T-helper 2 cell (primary cell): ENCODE measurements at regions not wholly inside any gene's neighbourhood (a gene's known extent, or its start where the extent isn't known, plus 50 kb on each side); places are given as distances from the start of the nearest gene placed in this dataset.

ENCODE experiments used
- DNase-seq, 5 experiments: peaks; one replicate each; pipeline versions ENCODE4 v3.0.0 to v3.0.0-alpha.2; 2012 to 2022

DNA sequence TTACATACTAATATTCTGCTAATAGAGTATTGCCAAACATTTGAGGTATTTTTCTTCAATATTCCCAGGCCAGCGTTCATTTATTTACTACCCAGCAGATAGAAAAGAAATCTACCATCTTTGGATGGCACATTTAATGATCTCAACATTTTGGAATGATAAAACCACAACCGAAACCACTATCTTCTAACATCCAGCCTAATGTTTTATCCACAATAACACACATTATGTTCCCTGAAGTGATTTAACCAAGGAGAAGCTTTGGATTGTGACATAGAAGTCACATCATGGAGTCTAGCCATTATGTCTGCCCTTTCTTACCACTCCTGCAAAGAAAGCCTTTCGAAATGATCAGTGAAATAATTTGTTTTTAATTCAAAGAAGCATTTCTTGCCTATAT lies 497.1 kb upstream of the PLXNA2 start:
- no peak for DNase-seq

DNA sequence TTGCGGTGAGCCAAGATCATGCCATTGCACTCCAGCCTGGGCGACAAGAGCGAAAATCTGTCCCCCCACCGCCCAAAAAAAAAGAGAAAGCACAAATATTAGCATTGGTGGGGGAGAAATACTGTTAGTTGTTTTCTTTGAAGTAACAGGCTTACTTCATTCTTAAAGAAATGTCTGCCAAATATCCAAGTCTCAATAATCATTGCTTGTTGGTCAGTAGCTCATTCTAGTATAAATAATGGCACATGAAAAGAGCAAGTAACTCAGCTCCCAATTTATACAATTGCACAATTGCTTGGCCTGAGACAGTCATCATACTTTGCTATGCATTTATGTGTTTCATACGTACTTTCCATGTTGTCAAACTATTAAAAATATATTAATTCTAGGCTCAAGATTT lies 499.2 kb upstream of the PLXNA2 start:
- DNase-seq = no peak

DNA sequence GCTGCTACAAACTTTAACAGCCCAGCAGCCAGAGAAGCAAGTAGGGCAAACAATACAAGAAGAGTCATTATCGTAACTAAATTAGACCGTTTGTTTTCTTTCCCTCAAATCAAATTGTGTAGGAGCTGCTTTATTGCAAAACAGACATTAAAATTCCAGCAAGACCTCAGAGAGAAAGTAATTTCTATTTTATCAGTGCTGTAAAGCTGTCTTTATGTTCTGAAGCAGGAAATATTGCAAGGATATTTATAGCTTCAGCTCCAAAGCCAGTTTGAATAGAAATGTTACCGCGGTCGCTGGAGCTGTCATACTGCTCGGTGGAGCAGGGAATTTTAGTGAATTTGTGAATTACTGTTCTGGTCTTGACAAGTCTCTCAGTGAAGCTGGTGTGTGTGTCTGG lies 503.8 kb upstream of the PLXNA2 start:
- no peak for DNase-seq

DNA sequence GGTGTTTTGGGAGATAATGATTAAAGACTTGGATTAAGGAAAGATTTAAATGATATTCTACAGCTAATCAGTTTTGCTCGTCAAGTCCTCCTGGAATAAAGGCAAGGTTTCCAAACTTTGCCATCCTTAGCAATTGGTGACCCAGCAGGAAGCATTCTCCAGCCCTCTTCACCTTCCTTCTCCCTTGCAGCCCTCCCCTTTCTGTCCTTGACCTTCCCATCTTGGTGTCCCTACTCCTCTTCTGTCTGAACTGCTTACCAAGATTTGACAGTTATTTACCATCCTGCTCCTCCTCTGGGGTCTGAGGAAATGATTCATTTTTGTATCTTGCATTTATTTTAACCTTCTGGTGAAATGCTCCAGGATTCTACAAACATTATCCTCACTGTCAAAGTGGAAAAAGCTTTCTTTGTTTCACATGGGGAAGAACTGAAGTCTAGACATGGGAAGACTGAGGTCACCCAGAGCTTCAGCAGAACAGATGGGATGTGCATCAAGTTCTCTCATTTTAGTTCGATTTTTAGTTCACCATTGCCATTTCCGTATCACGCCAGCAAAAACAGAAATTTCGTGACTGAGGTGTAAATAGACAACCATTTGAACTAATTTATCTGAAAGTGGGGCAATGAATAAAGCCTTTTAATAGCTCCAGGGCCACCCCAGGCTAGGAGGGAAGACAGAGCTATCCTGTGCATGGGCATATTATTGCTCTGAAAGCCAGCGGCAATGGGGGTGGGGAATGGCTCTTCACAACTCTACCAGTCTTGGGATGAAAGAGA lies 504.4 kb upstream of the PLXNA2 start:
- no peak for DNase-seq

DNA sequence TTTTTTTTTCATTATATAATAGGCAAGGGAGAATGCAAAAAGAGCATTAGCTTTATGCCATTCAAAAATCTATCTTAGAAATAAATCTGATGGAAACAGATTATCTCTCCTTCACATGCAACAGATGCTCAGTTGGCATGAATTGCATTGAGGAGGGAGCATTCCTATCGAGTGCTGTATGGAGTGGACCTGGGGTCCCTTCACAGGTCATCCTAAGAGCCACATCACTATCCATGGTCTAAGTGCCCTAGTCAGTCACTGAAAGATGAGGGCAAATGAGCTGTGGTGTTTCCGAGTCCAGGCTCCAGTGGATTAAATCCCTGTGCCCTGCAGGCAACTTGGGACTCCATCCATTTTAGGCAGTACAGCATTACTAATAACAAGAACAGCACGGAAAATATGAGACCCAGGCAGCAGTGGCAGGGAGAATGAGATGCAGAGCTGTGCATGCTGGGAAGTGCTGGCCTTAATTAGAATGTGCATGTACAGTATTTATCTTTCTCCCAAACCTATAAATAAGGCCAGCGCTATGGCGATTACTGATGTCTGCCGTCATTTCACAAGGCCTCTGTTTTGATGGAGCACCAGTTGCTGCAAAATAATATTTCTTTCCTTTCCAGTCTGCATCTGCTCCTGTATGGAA lies 512.3 kb upstream of the PLXNA2 start:
- DNase-seq = no peak

DNA sequence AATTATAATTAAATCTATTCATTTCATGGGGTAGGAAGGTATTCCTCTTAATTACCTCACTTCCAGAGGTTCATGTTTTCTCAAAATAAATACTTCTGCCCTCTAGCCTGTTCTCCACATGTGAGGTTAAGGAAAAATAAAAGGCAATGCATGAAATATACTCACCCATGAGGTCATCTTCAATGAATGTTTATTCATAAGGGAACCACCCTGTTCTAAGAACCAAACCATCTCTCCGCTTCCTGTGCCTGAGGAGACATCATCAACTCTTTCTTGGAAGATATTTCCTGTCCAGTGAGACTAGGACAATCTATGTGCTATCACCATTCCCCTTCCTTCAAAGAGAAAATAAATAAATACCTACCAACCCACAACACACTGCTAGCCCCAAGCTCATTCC lies 513.7 kb upstream of the PLXNA2 start:
- DNase-seq = no peak

DNA sequence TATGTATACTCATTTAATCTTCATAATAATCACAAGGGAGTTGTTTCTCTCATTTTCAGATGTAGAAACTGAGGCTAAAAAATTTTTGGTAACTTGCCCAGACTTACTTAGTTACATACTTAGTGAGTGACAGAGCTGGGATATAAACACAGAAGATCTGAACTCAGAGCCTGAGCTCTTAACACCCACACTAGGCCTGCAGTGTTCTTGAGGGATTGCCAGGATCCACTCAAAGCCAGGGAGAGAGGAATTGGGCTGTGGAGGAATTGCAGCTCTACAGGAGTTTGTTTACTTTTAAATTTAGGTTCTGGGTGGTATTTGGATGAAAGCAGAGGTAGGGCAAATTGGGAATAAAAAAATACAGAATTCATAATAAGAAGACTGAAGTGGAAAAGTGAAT lies 515.1 kb upstream of the PLXNA2 start:
- DNase-seq = no peak

DNA sequence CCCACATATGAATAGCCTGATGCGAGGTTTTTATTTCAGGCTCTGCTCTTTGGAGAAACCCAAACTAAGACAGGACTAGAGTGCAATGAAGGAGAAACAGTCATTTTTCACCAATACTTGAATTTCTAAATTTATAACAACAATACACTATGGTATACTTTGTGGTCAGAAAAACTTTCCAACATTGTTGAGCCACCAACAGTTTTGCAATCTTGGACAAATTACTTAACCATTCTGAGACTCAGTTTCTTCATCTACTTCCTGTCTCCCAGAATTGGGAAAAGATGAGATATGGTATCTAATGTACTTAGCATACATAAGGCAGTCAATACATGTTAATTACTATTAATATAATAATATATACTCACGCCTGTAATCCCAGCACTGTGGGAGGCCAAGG lies 519.8 kb upstream of the PLXNA2 start:
- DNase-seq = no peak

DNA sequence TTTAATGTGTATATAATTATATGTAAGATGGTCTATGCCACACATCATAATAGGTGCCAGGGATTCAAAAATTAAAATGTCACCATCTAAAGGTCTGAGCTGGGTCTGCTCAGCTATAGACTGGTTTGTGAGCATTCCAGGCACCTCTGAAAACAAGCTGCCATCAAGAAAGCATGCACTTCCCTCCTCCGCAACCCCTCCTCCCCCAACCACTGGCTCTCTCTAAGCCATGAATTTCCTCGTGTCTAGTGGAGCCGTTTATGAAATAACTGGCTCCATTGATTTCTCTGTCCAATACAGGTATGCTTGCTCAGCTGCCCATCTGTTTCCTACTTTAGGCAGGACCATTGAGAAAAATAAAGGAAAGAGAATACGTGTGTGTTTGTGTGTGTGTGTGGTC lies 522.6 kb upstream of the PLXNA2 start:
- DNase-seq = no peak

DNA sequence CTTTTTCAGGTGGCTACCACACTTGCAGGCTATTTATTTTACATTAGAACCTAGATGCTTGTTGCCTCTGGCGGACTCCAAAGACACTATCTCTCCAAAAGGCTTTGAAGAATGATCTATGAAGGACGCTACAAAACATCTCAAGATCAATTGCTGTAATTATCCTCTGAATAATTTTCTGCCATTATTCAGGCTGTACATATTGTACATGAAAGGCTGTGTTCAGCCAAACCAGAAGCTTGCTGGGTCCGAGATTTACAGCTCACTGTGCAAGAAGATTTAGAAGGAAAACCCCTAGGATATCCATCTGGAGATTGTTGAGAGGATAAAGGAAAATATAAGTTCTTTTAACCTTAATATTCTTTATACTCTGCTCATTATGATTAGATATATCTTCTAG lies 523.6 kb upstream of the PLXNA2 start:
- DNase-seq = no peak

DNA sequence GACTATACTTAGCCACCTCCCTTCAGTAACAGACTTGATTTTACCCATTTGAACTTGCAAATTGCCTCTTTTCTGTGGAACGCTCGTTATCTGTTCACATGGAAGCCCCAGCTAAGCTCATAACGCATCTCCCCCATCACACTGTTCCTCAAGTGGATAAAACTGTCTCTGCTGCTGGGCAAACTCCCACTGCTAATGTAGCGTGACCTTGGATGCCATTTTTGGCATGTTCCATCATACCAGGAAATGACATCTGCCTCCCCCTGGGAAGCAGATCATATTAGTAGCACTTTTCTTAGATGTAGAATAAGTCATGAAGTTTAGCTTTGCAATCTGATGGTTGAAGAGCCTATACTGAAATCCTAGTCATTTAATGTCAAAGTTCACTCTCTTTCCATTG lies 528.7 kb upstream of the PLXNA2 start:
- no peak for DNase-seq

DNA sequence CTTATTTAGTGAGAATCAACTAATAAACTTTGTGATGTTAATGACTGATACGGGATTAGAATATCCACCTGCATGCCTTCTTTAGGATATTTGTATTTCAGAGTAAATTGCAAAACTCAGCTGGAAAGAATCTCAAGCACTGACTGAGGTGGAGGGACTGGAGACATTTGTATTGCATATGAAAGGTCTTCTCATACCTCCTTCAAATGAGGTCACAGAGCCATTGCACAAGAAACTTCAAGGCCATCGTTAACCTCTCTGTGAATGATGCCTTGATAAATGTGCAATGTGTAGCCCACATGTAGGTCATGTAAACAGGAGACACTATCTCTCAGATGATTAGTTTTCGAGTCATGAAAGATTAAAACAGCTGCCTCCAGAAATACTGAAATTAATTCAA lies 531.7 kb upstream of the PLXNA2 start:
- DNase-seq = no peak

DNA sequence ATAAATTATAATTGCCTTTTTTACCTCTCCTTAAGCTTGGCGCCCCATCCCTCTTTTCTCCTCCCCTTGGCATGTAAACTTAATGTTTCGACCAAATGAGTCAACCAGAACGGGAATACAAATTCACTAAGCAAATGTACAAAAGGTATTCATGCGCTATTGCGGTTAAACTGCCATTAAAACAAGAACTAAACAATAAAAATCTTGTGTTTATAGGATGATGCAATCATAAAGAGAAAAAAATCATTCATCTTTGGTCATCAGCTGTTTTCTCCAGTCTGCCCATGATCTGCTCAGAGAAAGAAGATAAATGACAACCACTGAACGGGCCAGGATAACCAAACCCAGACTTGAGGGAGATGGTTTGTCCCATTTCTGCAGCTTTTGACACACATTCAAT lies 534.2 kb upstream of the PLXNA2 start:
- no peak for DNase-seq

DNA sequence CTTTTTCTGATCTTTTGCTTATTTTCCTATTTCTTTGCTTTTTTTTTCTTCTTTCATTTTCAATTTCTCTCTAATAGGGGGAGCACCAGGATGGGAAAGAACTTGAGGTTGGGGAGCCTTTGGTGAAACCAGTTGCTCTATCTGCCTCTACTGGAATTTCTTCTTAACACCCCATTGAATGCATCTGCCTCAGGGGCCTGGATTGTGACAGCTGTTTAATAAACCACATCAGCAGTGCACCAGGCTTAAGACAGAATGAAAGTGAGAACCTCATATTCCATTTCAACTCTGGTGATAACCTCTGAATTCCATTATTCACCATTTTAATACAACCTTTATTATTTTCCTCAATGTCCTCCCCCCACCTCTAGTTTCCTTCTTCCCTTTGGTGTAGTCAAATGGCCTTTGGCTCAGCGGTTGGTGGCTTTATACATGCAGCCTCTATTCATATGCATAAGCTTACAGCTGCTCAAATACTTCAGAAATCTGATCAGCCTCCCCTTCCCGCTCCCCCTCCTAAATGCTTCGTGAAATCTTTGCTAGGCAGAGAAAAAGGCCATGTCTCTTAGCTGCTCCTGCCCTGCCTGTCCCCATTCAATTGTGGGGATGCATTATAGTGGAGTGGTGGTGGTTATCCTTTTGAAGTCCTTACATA lies 537.3 kb upstream of the PLXNA2 start:
- DNase-seq = no peak

DNA sequence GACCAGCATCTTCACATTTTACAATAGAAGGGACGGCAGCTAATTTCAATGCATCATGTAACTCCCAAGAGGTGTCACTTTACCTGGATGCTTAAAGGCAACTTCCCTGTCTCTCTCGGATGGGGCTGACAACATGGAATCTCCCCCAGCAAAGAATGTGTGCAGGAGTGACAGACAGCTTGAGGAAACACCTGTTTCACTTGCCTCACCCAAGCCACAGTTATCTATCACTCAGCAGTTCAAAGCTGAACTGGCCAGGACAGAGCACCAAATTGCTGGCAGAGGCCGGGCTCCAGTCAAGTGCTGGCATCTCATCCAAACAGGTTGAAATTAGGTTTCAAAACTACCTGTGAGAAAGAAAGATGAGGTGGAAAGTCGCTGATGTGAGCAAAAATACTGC lies 538.0 kb upstream of the PLXNA2 start:
- no peak for DNase-seq

DNA sequence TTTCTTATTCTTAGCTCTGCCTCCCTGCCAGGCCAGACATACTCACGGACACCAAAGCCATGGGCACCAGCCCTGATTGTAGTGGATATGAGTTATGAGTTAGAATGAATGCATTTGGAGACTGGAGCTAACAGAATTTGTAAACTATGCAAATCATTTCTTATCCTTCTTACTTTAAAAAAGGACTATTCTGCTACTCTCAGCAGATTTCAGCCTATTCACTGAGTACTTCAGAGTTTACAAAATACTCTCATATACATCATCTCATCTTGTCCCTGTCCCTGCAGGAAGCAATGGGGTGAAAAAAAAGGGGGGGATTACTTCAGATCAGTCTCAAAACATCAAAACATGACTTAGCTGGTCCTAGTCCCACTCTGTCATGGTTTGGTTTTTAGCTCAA lies 541.4 kb upstream of the PLXNA2 start:
- DNase-seq = no peak

DNA sequence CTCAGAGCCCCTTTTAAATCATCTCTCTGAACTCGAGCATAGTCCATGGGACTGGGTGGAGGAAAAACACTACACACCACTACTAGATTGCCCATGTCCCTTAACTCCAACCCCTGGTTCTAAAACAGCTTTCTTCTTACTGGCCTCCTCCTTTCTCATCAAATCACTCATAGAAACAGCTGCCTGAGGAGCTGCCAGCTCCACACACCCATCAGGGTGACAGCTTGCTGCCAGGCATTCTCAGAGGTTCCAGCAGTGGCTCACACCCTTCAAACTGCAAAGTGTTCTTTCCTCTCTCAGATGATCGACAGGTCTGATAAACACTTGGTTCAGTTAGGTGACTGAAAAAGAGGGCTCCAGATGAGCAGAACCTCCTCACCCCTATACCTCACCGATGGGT lies 543.0 kb upstream of the PLXNA2 start:
- no peak for DNase-seq

DNA sequence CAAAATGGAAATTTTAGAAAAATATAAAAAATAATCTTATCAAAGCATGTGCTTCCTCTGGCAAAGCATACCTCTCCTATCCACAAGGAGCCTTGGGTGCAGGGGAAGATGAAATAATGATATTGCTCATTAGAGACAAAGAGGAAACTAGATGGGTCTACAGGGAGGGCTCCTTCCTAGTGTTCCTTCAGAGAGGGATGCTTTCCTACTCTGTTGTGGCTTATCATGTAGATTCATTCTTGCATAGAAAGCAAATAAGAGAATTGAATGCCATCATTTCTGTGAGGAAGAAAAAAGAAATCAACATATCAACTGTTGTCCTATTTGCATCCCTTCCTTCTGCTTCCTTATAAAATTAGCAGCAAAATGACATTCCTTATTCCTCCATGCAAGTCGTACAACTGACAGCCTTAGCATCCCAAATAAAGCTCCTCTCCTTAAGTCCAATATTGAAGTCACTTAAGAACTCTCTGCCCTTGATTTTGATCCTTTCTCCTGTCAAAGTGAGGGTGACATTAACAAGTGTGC lies 543.9 kb upstream of the PLXNA2 start:
- DNase-seq = no peak

DNA sequence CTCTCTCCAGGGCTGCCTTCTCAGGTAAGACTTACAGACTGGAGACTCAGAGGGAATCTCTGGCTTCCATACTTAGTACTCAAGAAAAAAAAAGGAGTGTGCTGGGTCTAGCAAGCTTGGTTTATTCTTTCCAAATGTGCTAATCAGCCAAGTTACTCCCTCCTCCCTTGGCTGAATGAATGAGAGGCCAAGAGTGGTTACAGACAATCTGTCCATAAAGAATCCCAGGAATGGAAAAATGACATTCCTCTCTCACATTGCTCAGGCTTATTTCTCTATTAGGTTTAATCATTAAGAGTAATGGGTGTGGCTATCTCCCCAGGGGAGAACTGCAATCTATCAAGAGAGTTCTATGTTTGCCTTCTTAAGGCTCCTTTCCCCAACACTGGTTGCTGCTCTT lies 547.3 kb upstream of the PLXNA2 start:
- DNase-seq = no peak

DNA sequence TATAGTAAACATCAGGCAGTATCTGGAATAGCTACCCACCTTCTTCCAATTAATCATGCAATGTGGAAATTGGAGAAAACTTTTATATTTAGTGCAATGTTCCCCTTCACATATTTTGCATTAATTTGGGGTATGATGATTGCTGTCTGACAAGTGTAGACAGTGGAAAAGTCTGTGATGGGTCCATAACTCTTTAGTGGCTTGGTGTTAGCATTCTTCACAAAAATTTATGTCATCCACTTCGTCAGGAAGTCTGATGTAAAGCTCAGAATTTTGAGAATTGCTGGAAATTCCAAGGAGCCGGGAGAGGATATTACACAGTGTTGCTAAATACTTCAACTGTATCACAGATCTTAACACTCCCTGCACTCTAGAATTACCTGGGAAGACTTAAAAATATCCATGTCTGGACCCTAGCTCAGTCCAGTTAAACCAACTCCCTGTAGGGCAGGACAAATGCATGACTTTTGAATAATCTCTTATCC lies 549.7 kb upstream of the PLXNA2 start:
- DNase-seq = no peak

DNA sequence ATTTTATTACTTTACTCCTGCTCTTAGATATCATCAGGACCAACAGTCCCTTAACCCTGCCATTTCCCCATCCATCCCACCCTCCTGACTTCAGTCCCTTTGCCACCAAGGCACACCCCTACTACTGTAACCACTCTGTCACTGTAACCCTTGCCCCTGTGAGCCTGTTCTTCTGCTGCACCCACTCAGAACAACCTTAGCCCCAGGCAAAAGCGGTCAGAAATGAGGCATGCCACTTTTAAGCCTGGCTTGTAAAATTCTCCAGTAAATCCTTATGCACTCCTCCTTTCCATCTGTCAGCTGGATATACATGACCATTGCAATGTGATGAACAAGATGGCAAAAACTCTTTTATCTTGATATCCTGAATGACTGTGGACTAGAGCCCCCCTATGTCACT lies 555.0 kb upstream of the PLXNA2 start:
- no peak for DNase-seq

DNA sequence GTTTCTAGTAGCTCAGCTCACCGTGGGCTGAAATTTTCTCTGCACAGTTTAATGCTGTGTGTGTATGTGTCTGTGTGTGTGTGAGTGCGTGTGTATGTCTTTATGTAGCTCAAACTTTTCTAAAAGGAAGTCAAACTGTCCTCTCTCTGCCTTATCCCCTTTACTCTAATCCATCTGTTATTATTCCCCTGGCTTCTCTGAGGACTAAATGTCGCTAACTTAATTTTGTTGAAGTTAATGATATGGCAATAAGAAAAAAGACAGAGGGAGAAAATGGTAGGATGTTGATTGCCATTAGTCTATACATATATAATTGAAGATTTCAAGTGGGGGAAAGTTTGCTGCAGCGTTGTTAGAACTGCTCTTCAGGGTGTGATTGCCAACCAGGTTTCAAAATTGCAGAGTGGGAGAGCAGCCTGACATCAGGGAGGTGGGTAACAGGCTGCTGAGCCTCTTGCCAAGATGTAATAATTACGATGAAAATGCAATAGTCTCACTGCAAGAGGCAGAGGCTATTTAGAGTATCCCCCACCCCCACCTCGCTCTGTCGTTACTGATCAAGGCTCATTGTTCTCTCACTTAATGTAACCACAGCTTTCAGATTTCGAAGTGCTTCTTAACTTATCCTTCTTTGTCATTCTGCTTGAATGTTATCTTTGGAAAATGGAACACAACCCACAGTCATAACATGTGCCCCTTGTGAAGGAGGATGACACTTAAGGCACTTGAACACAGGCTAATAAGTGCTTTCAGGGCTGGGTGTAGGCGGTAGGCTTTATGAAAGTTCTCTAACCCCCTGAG lies 559.0 kb upstream of the PLXNA2 start:
- DNase-seq = peak in 1 of 5 experiments; percentile 4
